ENCODE measurements at regions not wholly inside any gene's neighbourhood (a gene's known extent, or its start where the extent isn't known, plus 50 kb on each side); places are given as distances from the start of the nearest gene placed in this dataset.

GRCh38 chr5:67341478-67341877 is 144.9 kb upstream of the CD180 start:
- no peak for TF ChIP-seq CTCF (IDR thresholded peaks at IDR 0.05; ENCODE audit: extremely low read depth in 1 of 2, insufficient read depth in 1 of 2, low read depth in 1 of 2, low read length in 2 of 2)
- no peak for TF ChIP-seq POLR2A (IDR thresholded peaks at IDR 0.05; ENCODE audit: low read depth, low read length)
- TF ChIP-seq EZH2 (IDR thresholded peaks at IDR 0.05; ENCODE audit: borderline replicate concordance, low read depth, low read length, severe bottlenecking) = no peak
- TF ChIP-seq GATA2 (IDR thresholded peaks at IDR 0.05; ENCODE audit: insufficient read depth, insufficient read length, low read depth, low read length) = no peak
- no peak for TF ChIP-seq POLR2AphosphoS5 (IDR thresholded peaks at IDR 0.05; ENCODE audit: insufficient read depth, low read depth, low read length)

Data from endothelial cell of umbilical vein (primary cell).